Chondrocyte (in vitro differentiated cells): ENCODE measurements at regions not wholly inside any gene's neighbourhood (a gene's known extent, or its start where the extent isn't known, plus 50 kb on each side); places are given as distances from the start of the nearest gene placed in this dataset.
"Not testable (repeated sequence)": the region's sequence is repeated elsewhere in the genome, so short reads cannot be mapped to it uniquely, and the experiment has no call there.

Source experiments
- DNase-seq: peaks from one replicate; pipeline ENCODE4 v3.0.0; 2021; ENCODE audit warnings: mixed read lengths, low spot score
- H3K27ac Mint-ChIP-seq: one replicate; pipeline ENCODE4 v1.8.0; 2021; ENCODE audit warnings: mild to moderate bottlenecking, moderate library complexity, mixed read lengths; ENCODE audit not compliant: unreplicated experiment
- H3K27me3 Mint-ChIP-seq: 2 replicates; pipeline ENCODE4 v1.8.0; 2021; ENCODE audit warnings: low read depth, mixed read lengths
- H3K36me3 Mint-ChIP-seq: 2 replicates; pipeline ENCODE4 v1.8.0; 2021; ENCODE audit warnings: low read depth, mixed read lengths
- H3K4me1 Mint-ChIP-seq: 2 replicates; pipeline ENCODE4 v1.8.0; 2021; ENCODE audit warnings: low read depth, mild to moderate bottlenecking, mixed read lengths
- H3K4me3 Mint-ChIP-seq: one replicate; pipeline ENCODE4 v1.8.0; 2021; ENCODE audit warnings: mild to moderate bottlenecking, moderate library complexity, mixed read lengths; ENCODE audit not compliant: unreplicated experiment
- H3K9me3 Mint-ChIP-seq: 2 replicates; pipeline ENCODE4 v1.8.0; 2021; ENCODE audit warnings: low read depth, mixed read lengths
- TF ChIP-seq, protein P1 (sequence below): fragments of 200-600 bp; sonication (generic); IDR thresholded peaks from 2 replicates; pipeline ENCODE4 v1.5.0; 2021; ENCODE audit warnings: antibody characterized with exemption, mild to moderate bottlenecking, moderate library complexity

DNA sequence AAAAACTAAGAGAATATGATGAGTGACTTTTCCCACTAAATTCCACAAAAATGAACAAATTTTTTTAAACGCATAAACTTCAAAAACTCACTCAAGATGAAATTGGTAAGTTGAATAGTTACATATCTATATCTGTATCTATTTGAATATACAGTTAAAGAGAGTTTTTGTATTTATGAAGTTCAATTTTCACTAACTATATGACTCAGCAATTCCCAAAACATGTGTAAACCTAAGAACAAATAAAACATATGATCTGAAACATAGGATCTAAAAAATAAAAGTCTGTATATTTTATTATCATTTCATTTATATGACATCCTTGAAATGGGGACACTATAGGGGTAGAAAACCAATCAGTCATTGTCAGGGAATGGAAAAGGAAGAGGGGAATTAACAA lies 105.7 kb upstream of the SNX7 start:
- peaks cover 23% of the 10 kb centered on the region for H3K27me3 Mint-ChIP-seq
- H3K9me3 Mint-ChIP-seq, result no peaks in the 10 kb centered on the region
- no peaks in the 10 kb centered on the region for H3K36me3 Mint-ChIP-seq
- H3K4me1 Mint-ChIP-seq, result no peaks in the 10 kb centered on the region
- TF ChIP-seq, protein P1, sequence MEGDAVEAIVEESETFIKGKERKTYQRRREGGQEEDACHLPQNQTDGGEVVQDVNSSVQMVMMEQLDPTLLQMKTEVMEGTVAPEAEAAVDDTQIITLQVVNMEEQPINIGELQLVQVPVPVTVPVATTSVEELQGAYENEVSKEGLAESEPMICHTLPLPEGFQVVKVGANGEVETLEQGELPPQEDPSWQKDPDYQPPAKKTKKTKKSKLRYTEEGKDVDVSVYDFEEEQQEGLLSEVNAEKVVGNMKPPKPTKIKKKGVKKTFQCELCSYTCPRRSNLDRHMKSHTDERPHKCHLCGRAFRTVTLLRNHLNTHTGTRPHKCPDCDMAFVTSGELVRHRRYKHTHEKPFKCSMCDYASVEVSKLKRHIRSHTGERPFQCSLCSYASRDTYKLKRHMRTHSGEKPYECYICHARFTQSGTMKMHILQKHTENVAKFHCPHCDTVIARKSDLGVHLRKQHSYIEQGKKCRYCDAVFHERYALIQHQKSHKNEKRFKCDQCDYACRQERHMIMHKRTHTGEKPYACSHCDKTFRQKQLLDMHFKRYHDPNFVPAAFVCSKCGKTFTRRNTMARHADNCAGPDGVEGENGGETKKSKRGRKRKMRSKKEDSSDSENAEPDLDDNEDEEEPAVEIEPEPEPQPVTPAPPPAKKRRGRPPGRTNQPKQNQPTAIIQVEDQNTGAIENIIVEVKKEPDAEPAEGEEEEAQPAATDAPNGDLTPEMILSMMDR, result no peak
- DNase-seq, result no peak
- H3K27ac Mint-ChIP-seq, result no peak overlapping the region
- no peak overlapping the region for H3K4me3 Mint-ChIP-seq

DNA sequence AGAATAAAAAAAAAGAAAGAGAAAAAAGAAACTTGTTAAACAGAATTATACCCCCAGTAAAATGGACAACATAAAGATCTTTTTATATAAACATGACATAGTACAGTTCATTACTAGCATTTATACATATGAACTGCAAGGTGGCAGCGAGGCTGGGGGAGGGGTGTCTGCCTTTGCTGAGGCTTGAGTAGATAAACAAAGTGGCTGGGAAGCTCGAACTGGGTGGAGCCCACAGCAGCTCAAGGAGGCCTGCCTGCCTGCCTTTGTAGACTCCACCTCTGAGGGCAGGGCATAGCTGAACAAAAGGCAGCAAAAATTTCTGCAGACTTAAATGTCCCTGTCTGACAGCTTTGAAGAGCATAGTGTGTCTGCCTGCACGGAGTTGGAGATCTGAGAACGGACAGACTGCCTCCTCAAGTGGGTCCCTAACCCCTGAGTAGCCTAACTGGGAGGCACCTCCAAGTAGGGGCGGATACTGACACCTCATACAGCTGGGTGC lies 108.9 kb upstream of the SNX7 start:
- not testable (repeated sequence) for H3K4me1 Mint-ChIP-seq, H3K9me3 Mint-ChIP-seq, H3K27ac Mint-ChIP-seq, H3K36me3 Mint-ChIP-seq, H3K4me3 Mint-ChIP-seq
- H3K27me3 Mint-ChIP-seq, result peaks cover 11% of the 10 kb centered on the region
- DNase-seq, result peak; percentile 38

DNA sequence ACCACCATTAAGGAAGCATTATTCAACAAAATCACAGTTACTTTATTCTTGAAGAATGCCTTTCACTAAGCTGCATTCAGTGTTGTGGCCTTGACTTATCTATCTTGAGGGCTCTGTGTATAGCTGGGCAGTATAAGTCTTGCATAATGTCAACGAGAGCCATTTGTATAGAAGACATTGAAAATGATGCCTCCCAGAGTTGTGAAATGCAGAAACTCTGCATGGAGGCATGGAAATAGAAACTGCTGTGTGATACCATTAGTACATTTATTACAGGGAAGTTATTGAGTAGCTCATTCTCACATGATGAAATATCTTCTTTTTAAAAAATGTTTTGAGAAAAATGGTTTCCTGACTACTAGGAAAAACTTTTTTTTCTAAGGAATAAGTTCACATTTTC lies 111.4 kb upstream of the SNX7 start:
- no peaks in the 10 kb centered on the region for H3K4me1 Mint-ChIP-seq

DNA sequence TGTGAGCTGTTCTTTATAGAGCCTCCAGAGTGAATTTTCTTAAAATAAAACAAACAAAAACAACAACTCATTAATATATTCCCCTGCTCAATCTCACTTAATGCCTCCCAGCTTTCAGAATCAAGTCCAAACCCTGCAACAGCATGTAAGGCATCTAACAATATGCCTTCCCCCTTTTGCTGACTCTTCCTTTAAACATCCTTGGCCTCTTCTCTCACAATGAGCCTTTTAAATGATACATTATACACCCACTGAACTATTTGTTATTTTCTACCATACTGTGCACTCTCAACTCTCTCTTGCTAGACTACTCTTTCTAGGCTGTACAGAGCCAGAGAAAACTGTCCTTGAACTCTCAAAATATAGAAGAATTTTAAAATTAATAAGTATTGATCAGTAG lies 115.2 kb upstream of the SNX7 start:
- DNase-seq, result no peak
- peaks cover 11% of the 10 kb centered on the region for H3K27me3 Mint-ChIP-seq
- no peaks in the 10 kb centered on the region for H3K4me1 Mint-ChIP-seq
- H3K9me3 Mint-ChIP-seq, result no peaks in the 10 kb centered on the region
- H3K27ac Mint-ChIP-seq, result no peak overlapping the region
- TF ChIP-seq, protein P1, result no peak
- H3K4me3 Mint-ChIP-seq, result no peak overlapping the region
- H3K36me3 Mint-ChIP-seq, result no peaks in the 10 kb centered on the region

More for the DNA sequence above, 111.4 kb upstream of the SNX7 start:
- peaks cover 6% of the 10 kb centered on the region for H3K27me3 Mint-ChIP-seq
- H3K9me3 Mint-ChIP-seq, result no peaks in the 10 kb centered on the region
- TF ChIP-seq, protein P1, result no peak
- no peak overlapping the region for H3K27ac Mint-ChIP-seq
- DNase-seq, result no peak
- no peaks in the 10 kb centered on the region for H3K36me3 Mint-ChIP-seq
- H3K4me3 Mint-ChIP-seq, result no peak overlapping the region

DNA sequence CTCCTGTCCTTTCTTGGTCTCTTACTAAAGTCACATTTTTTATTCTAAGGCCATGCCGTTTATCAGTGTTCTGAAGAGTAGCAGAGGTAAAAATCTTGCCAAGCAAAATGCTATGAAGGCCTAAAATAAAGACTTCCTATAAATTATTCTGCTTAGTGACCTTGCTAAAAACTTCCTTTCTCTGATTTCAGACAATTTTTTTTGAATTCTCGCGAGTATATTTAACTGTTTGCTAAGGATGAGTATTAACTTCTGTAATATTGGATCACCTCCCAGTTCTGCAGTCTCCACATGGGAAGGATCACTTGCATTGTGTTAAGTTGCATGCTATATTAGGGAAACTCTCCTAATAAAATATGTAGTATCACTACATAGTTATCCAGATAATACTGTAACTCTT lies 123.4 kb upstream of the SNX7 start:
- no peak overlapping the region for H3K4me3 Mint-ChIP-seq
- peaks cover 8% of the 10 kb centered on the region for H3K27me3 Mint-ChIP-seq
- H3K27ac Mint-ChIP-seq, result no peak overlapping the region

DNA sequence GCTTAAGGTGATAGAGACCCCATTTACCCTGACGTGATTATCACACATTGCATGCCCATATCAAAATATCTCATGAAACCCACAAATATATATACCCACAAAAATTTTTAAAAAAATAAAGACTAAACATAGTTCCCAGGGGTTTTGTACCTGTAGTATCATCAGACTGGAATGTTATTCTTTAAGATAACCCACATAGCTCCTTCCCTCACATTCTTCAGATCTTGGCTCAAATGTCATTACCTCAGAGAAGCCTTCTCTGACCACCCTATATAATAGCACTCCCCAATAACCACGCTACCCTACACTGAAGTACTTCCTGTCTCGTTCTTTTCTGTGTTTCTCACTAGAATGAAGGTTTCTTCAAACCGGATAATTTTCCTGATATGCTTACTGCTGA lies 138.3 kb upstream of the SNX7 start:
- H3K4me3 Mint-ChIP-seq, result no peak overlapping the region
- H3K9me3 Mint-ChIP-seq, result peaks cover 43% of the 10 kb centered on the region
- peaks cover 3% of the 10 kb centered on the region for H3K36me3 Mint-ChIP-seq
- no peak overlapping the region for H3K27ac Mint-ChIP-seq
- H3K27me3 Mint-ChIP-seq, result peaks cover 6% of the 10 kb centered on the region
- no peak for DNase-seq
- H3K4me1 Mint-ChIP-seq, result peaks cover 5% of the 10 kb centered on the region
- TF ChIP-seq, protein P1, result no peak

More for the DNA sequence above, 123.4 kb upstream of the SNX7 start:
- no peaks in the 10 kb centered on the region for H3K36me3 Mint-ChIP-seq
- H3K4me1 Mint-ChIP-seq, result no peaks in the 10 kb centered on the region
- no peak for DNase-seq
- H3K9me3 Mint-ChIP-seq, result no peaks in the 10 kb centered on the region
- TF ChIP-seq, protein P1, result no peak
